ENCODE measurements at regions not wholly inside any gene's neighbourhood (a gene's known extent, or its start where the extent isn't known, plus 50 kb on each side); places are given as distances from the start of the nearest gene placed in this dataset.

GRCh38 chr4:27181693-27182092 is 321.1 kb downstream of the STIM2 start:
- H3K4me3 ChIP-seq (ENCODE audit: low read depth, low read length): no peak overlapping the region

- H3K4me3 ChIP-seq (ENCODE audit: low read depth, low read length): no peak overlapping the region
Measured at GRCh38 chr4:27182211-27182610, 321.6 kb downstream of the STIM2 start.

GRCh38 chr4:27184508-27185155 is 324.0 kb downstream of the STIM2 start:
- no peak overlapping the region for H3K4me3 ChIP-seq (ENCODE audit: low read depth, low read length)

GRCh38 chr4:27186710-27187109 is 326.1 kb downstream of the STIM2 start:
- H3K4me3 ChIP-seq (ENCODE audit: low read depth, low read length): no peak overlapping the region

GRCh38 chr4:27187786-27188185 is 327.1 kb downstream of the STIM2 start:
- H3K4me3 ChIP-seq (ENCODE audit: low read depth, low read length): no peak overlapping the region

GRCh38 chr4:27189683-27190082 is 329.0 kb downstream of the STIM2 start:
- no peak overlapping the region for H3K4me3 ChIP-seq (ENCODE audit: low read depth, low read length)

GRCh38 chr4:27191592-27191991 is 331.0 kb downstream of the STIM2 start:
- no peak overlapping the region for H3K4me3 ChIP-seq (ENCODE audit: low read depth, low read length)

GRCh38 chr4:27194599-27195176 is 334.0 kb downstream of the STIM2 start:
- H3K4me3 ChIP-seq (ENCODE audit: low read depth, low read length): no peak overlapping the region

- H3K4me3 ChIP-seq (ENCODE audit: low read depth, low read length): no peak overlapping the region
Measured at GRCh38 chr4:27198246-27198645, 337.6 kb downstream of the STIM2 start.

GRCh38 chr4:27198971-27199370 is 338.3 kb downstream of the STIM2 start:
- no peak overlapping the region for H3K4me3 ChIP-seq (ENCODE audit: low read depth, low read length)

GRCh38 chr4:27206009-27206408 is 345.4 kb downstream of the STIM2 start:
- no peak overlapping the region for H3K4me3 ChIP-seq (ENCODE audit: low read depth, low read length)

- H3K4me3 ChIP-seq (ENCODE audit: low read depth, low read length): no peak overlapping the region
Measured at GRCh38 chr4:27210956-27211355, 350.3 kb downstream of the STIM2 start.

GRCh38 chr4:27214010-27214409 is 353.4 kb downstream of the STIM2 start:
- no peak overlapping the region for H3K4me3 ChIP-seq (ENCODE audit: low read depth, low read length)

- H3K4me3 ChIP-seq (ENCODE audit: low read depth, low read length): no peak overlapping the region
Measured at GRCh38 chr4:27215220-27215826, 354.7 kb downstream of the STIM2 start.

GRCh38 chr4:27217261-27217769 is 356.7 kb downstream of the STIM2 start:
- no peak overlapping the region for H3K4me3 ChIP-seq (ENCODE audit: low read depth, low read length)

GRCh38 chr4:27218013-27218412 is 357.4 kb downstream of the STIM2 start:
- no peak overlapping the region for H3K4me3 ChIP-seq (ENCODE audit: low read depth, low read length)

GRCh38 chr4:27223326-27223725 is 362.7 kb downstream of the STIM2 start:
- no peak overlapping the region for H3K4me3 ChIP-seq (ENCODE audit: low read depth, low read length)

- H3K4me3 ChIP-seq (ENCODE audit: low read depth, low read length): no peak overlapping the region
Measured at GRCh38 chr4:27233531-27233930, 372.9 kb downstream of the STIM2 start.

GRCh38 chr4:27234306-27234899 is 373.8 kb downstream of the STIM2 start:
- no peak overlapping the region for H3K4me3 ChIP-seq (ENCODE audit: low read depth, low read length)

GRCh38 chr4:27239641-27240040 is 379.0 kb downstream of the STIM2 start:
- no peak overlapping the region for H3K4me3 ChIP-seq (ENCODE audit: low read depth, low read length)

- no peak overlapping the region for H3K4me3 ChIP-seq (ENCODE audit: low read depth, low read length)
Measured at GRCh38 chr4:27242217-27242616, 381.6 kb downstream of the STIM2 start.

- H3K4me3 ChIP-seq (ENCODE audit: low read depth, low read length): no peak overlapping the region
Measured at GRCh38 chr4:27245216-27245615, 384.6 kb downstream of the STIM2 start.
